MM.1S (cell line): ENCODE measurements at regions not wholly inside any gene's neighbourhood (a gene's known extent, or its start where the extent isn't known, plus 50 kb on each side); places are given as distances from the start of the nearest gene placed in this dataset.

ENCODE experiments used
- DNase-seq: peaks from one replicate; pipeline ENCODE4 v3.0.0-alpha.2; 2015
- H2AFZ ChIP-seq: fragments of 300-600 bp; sonication (generic); 2 replicates; pipeline ENCODE4 v1.6.0; 2016; ENCODE audit warnings: antibody characterized with exemption, low read length
- H3F3A ChIP-seq: fragments of 300-600 bp; sonication (generic); 2 replicates; pipeline ENCODE4 v1.6.1; 2016; ENCODE audit warnings: mild to moderate bottlenecking, antibody characterized with exemption, low read length, moderate library complexity, mixed read lengths; ENCODE audit not compliant: insufficient read depth
- H3K27ac ChIP-seq: fragments of 300-600 bp; sonication (generic); 2 replicates; pipeline ENCODE4 v1.5.1; 2016; ENCODE audit warnings: mild to moderate bottlenecking, low read length
- H3K27me3 ChIP-seq: fragments of 300-600 bp; sonication (generic); replicated peaks from 2 replicates; pipeline ENCODE4 v1.6.0; 2016; ENCODE audit warnings: low read length; ENCODE audit not compliant: insufficient read depth
- H3K36me3 ChIP-seq: fragments of 300-600 bp; sonication (generic); replicated peaks from 2 replicates; pipeline ENCODE4 v1.6.1; 2016; ENCODE audit warnings: mild to moderate bottlenecking, low read length, mixed read lengths; ENCODE audit not compliant: insufficient read depth
- H3K4me1 ChIP-seq: fragments of 300-600 bp; sonication (generic); 2 replicates; pipeline ENCODE4 v1.6.1; 2016; ENCODE audit warnings: low read length, mixed read lengths
- H3K4me2 ChIP-seq: fragments of 300-600 bp; sonication (generic); 2 replicates; pipeline ENCODE4 v1.6.0; 2016; ENCODE audit warnings: low read depth, low read length
- H3K4me3 ChIP-seq: fragments of 300-600 bp; sonication (generic); 2 replicates; pipeline ENCODE4 v1.5.1; 2016; ENCODE audit warnings: low read length, mixed read lengths
- H3K79me2 ChIP-seq: fragments of 300-600 bp; sonication (generic); 2 replicates; pipeline ENCODE4 v1.6.1; 2016; ENCODE audit warnings: mixed run types, low read length, mixed read lengths
- H3K9ac ChIP-seq: fragments of 300-600 bp; sonication (generic); 2 replicates; pipeline ENCODE4 v1.6.1; 2016; ENCODE audit warnings: low read length, mixed read lengths
- H3K9me2 ChIP-seq: fragments of 300-600 bp; sonication (generic); replicated peaks from 2 replicates; pipeline ENCODE4 v1.6.1; 2016; ENCODE audit warnings: mild to moderate bottlenecking, low read length, mixed read lengths; ENCODE audit not compliant: insufficient read depth
- H3K9me3 ChIP-seq: fragments of 300-600 bp; sonication (generic); replicated peaks from 2 replicates; pipeline ENCODE4 v1.6.1; 2016; ENCODE audit warnings: mild to moderate bottlenecking, low read length, mixed read lengths; ENCODE audit not compliant: insufficient read depth
- H4K20me1 ChIP-seq: fragments of 300-600 bp; sonication (generic); 2 replicates; pipeline ENCODE4 v1.6.1; 2016; ENCODE audit warnings: mild to moderate bottlenecking, low read length, moderate library complexity, mixed read lengths; ENCODE audit not compliant: insufficient read depth
- EZH2 ChIP-seq: fragments of 300-600 bp; sonication (generic); optimal IDR thresholded peaks from 2 replicates; pipeline ENCODE3; 2017; ENCODE audit warnings: low read depth, mild to moderate bottlenecking, antibody characterized with exemption, low read length, mixed read lengths
- EZH2phosphoT487 ChIP-seq: fragments of 300-600 bp; sonication (generic); IDR thresholded peaks from 2 replicates; pipeline ENCODE4 v1.6.1; 2018; ENCODE audit warnings: antibody characterized with exemption, low read length
- TF ChIP-seq, protein P1 (sequence below): fragments of 300-600 bp; sonication (generic); IDR thresholded peaks from 2 replicates; pipeline ENCODE4 v1.5.1; 2016; ENCODE audit warnings: antibody characterized with exemption, low read length, mixed read lengths

DNA sequence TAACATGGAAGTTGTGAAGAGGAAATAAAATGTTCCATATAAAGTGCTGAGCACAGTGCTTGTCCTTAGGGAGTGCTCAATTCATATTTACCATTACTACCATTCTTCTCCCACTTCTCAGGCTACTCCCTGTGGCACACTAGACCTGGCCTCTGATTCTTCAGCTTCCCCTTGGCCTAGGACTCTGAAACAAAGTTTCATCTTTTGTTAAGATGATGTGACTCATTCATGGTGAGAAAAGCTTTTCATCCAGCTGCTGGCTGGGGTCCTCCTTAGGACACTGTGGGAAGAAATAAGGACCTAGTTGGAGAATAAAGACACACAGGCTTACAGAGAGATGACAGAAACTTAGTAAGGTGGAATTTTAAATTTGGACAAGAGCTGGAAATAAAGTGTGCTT lies 314.8 kb downstream of the CDC5L start:
- Histone ChIP-seq H3K27ac (no peak overlapping the region), H4K20me1 (no peaks in the 10 kb centered on the region), H2AFZ (no peak overlapping the region), H3K4me2 (no peak overlapping the region), H3K27me3 (no peaks in the 10 kb centered on the region), H3K4me3 (no peak overlapping the region), H3K9me3 (no peaks in the 10 kb centered on the region), H3K9ac (no peak overlapping the region), H3K79me2 (no peaks in the 10 kb centered on the region), H3K4me1 (peaks cover 10% of the 10 kb centered on the region), H3F3A (no peaks in the 10 kb centered on the region), H3K36me3 (no peaks in the 10 kb centered on the region), H3K9me2 (no peaks in the 10 kb centered on the region)
- no peak for DNase-seq
- TF ChIP-seq, protein P1, sequence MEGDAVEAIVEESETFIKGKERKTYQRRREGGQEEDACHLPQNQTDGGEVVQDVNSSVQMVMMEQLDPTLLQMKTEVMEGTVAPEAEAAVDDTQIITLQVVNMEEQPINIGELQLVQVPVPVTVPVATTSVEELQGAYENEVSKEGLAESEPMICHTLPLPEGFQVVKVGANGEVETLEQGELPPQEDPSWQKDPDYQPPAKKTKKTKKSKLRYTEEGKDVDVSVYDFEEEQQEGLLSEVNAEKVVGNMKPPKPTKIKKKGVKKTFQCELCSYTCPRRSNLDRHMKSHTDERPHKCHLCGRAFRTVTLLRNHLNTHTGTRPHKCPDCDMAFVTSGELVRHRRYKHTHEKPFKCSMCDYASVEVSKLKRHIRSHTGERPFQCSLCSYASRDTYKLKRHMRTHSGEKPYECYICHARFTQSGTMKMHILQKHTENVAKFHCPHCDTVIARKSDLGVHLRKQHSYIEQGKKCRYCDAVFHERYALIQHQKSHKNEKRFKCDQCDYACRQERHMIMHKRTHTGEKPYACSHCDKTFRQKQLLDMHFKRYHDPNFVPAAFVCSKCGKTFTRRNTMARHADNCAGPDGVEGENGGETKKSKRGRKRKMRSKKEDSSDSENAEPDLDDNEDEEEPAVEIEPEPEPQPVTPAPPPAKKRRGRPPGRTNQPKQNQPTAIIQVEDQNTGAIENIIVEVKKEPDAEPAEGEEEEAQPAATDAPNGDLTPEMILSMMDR, result no peak
- TF ChIP-seq EZH2, result no peak
- TF ChIP-seq EZH2phosphoT487, result no peak

DNA sequence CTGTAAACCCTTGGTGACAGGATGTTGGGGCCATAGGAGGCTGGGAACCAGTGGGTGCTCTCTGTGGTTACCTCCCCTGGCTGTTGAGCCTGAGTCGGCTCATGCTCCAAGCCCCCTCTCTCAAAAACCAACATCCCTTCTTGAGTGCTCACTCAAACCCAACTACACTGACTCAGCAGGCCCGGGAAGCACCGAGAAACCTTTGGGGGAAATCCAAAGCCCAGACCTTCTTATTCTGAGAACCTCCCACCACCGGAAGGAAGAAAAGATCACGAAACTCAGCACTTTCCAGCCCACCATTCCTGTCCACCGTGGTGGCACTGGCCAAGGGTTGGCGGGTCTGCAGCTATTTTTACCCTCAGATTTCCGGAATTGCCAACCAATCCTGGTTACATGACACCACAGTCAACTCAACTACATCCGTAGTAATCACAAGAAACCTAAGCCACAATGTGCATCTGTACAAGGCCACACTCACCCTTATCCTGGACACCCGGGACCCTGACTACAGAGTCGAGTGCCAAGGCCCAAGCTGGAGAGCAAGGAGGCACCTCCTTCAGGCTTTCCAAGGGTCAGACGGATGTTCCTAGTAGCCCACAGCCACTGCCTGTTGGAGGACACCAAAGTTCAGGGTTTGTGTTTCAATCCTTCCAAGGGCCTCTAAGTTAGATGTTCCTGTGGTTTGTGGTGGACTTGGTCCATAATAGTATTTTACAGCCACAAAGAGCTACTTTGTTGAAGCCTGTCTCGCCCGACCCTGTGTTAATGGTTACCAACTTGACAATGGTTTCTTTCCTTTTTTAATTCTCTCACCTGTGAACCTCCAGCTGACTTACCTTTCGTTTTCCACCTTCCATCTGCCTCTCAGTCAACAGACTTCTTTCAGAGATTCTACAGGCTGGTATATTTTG lies 317.0 kb downstream of the CDC5L start:
- Histone ChIP-seq H3K27me3 (no peaks in the 10 kb centered on the region), H3K9me3 (no peaks in the 10 kb centered on the region), H3K4me1 (peaks cover 10% of the 10 kb centered on the region), H3K4me2 (peak overlapping the region; percentile 39; the same call in 1 of the 2 replicates), H3K79me2 (no peaks in the 10 kb centered on the region), H4K20me1 (no peaks in the 10 kb centered on the region), H3K27ac (peak overlapping the region; percentile 59; the same call in 1 of the 2 replicates), H2AFZ (peak overlapping the region; percentile 63), H3F3A (no peaks in the 10 kb centered on the region), H3K4me3 (no peak overlapping the region), H3K36me3 (no peaks in the 10 kb centered on the region), H3K9me2 (no peaks in the 10 kb centered on the region), H3K9ac (no peak overlapping the region)
- peak; percentile 35 for DNase-seq
- TF ChIP-seq EZH2, result no peak
- TF ChIP-seq, protein P1, result no peak

DNA sequence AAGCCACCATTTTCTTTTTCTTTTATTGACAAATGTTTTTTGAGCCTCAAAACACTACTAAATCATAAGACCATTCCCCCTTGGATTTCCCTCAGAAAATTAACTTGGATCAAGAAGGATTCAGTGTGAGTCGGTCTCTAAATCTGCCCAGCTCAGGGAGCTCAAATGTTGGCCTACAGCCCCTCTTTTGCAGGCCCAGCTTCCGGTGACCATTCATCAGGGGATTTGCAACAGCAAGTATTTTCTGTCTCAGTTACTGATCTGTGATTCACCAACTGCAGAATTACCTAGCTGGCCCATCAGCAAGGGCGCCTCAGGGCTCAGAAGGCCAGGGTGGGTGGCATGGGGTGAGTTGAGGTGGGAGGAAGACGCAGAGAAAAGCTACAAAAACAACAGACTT lies 318.1 kb downstream of the CDC5L start:
- Histone ChIP-seq H3K9me2 (no peaks in the 10 kb centered on the region), H3F3A (no peaks in the 10 kb centered on the region), H3K27ac (no peak overlapping the region), H3K4me3 (no peak overlapping the region), H3K27me3 (no peaks in the 10 kb centered on the region), H3K36me3 (no peaks in the 10 kb centered on the region), H4K20me1 (no peaks in the 10 kb centered on the region), H3K4me1 (peaks cover 10% of the 10 kb centered on the region), H3K4me2 (no peak overlapping the region), H3K9ac (no peak overlapping the region), H2AFZ (no peak overlapping the region), H3K79me2 (no peaks in the 10 kb centered on the region), H3K9me3 (no peaks in the 10 kb centered on the region)
- TF ChIP-seq, protein P1, result no peak
- TF ChIP-seq EZH2phosphoT487 (no peak), EZH2 (no peak)
- no peak for DNase-seq
